ENCODE measurements at regions not wholly inside any gene's neighbourhood (a gene's known extent, or its start where the extent isn't known, plus 50 kb on each side); places are given as distances from the start of the nearest gene placed in this dataset.
"Not testable (repeated sequence)": the region's sequence is repeated elsewhere in the genome, so short reads cannot be mapped to it uniquely, and the experiment has no call there.

DNA sequence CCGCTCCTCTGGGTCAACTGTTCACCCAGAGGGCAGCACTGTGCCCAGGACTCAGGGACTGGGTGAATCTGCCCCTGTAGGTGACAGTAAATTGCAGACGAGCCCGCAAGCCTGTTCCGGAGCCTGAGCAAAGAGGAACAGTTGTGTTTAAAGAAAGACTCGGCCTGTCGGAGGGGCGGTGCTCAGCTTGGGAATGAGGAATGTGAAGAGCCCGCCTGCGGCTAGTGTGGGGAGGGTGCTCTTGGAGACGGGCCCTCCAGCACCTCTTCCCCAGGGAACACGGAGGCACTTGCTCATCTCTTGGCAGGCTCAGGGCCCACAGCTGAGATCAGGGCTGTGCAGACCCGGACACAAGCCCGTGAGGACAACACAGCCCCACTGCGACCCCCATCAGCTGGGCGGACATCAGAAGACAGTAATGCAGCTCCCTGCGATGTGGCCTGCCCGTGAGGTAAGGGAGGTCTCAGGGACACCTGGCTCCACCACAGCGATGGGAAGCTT is 299.0 kb downstream of the NDUFA10 start:
- DNase-seq (ENCODE audit: low read depth): no peak

DNA sequence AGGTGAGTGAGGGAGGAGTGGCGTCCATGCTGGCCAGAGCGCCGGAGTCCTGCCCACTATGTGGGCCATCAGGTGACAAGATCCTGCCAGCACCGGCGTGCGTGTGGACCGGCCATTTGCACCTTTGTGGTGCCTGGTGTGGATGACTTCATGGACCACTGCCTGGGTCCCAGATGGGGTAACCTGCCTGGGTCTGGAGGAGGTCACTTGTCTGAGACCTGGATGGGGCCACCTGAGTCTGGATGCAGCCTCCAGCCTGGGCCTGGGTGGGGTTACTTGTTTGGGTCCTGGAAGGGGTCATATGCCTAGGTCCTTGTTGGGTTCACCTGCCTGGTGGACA is 299.6 kb downstream of the NDUFA10 start:
- no peak for DNase-seq (ENCODE audit: low read depth)

DNA sequence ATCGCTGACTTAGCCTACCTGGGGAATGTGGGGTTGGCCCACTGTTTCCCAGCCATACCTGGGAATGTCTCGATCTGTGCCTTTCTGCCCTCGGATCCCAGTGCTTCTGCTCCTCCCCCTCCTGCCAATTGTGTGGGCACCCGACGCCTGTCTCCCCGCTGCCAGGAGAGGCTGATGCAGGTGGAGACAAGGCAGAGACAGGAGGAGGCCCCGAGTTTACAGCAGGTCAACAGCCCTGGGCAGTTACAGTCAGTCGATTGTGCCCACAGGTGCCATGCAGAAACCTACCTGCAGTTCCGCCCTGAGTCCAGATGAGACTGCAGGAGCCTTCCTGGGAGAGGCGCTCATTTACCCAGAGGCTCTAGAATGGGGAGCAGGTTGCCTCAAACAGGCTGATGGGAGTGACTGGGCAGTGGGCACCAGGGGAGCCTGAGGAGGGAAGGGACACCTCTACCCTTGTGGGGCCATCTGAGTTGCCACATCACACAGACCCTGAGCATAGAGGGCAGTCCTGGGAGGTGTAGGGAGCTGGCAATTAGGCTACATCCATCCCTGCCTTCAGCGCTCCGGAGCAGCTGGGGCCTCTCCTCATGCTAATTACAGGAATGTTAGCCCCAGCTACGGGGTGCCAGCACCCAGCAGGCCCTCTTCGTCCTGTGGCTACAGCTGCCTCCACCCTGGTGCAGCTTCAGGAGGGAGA is 300.1 kb downstream of the NDUFA10 start:
- no peak for DNase-seq (ENCODE audit: low read depth)

DNA sequence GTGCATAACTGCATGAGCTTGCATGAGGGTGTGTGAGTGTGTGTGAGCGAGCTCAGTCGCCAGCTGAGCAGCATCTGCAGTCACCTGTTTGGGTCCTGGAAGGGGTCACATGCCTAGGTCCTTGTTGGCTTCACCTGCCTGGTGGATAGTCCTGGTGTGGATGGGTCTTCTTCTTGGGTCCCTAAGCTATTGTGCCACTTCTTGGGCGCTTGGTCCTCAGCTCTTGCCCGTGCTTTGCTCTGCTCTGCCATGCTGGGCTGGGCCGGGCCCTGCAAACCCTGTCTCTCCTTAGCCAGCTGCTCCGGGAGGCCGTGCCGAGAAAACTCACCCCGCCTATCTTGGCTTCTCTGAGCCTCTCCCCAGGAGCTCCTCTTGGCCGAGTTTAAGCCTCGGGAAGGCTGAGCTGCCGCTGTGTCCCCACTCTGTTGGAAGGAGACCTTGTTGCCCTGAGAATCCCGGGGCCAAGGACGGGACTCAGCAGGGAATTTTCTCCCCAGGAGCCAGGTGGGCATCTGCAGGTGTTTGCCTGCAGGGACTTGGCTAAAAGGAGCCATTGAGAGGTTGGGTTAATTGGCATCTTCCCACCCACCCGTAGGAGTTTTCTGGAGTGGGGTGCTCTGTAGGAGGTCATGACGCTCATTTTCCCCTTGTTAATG is 300.8 kb downstream of the NDUFA10 start:
- DNase-seq (ENCODE audit: low read depth): no peak

DNA sequence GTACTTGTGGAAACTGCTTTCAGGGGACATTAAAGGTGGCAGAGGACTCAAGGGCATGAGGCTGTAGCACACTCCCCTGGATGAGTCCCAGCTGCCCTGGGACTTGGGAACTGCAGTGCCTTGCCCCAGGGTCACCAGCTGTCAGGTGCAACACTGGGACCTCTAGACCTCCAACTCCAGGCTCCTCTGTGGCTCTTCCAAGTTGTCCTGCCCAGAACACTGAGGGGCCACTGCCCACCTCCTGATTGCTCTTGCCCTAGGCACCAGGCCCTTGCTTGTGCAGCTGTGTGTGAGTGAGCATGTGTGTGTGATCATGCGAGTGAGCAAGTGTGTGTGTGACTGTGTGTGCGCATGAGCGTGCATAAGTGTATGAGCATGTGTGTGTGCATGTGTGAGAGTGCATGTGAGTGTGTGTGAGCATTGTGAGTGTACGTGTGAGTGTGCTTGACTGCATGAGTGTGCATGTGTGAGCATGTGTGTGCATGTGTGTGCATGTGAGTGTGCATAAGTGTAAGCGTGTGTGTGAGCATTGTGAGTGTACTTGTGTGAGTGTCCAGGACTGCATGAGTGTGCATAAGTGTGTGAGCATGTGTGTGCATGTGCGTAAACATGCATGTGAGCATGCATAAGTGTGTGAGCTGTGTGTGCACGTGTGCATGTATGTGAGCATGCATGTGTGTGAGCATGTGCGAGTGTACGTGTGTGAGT is 301.5 kb downstream of the NDUFA10 start:
- no peak for DNase-seq (ENCODE audit: low read depth)

DNA sequence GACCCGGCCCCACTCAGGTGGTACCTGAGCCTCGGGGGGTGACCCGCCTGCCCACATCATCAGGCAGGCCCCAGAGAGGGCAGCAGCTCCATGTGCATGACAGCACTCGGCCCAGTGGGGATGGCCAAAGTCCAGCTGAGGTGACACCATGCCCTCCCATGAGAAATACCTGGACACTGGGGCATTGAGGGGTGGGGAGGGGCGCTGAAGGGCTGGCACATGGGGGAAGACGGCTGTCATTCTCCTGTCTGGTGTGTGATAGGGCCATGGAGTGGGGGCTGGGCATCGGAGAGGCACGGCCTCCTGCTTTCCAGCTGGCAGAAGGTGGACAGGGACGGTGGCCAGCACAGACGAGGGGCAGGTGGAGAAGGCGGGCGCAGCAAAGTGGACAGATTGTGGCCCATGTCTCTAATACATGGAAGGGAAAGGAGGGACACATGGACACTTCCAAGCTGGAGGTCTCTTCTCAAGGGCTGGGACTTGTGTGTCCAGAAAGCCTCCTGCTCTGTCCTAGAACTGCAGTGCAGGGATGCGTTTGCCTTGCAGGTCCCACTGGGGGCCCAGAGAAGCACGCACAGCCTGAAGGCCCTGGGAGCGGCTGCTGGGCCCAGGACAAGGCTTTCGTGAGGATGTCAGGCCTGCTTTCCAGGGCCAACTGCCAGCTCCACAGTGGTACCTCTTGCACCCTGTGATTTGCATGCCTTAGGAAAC is 302.2 kb downstream of the NDUFA10 start:
- no peak for DNase-seq (ENCODE audit: low read depth)

DNA sequence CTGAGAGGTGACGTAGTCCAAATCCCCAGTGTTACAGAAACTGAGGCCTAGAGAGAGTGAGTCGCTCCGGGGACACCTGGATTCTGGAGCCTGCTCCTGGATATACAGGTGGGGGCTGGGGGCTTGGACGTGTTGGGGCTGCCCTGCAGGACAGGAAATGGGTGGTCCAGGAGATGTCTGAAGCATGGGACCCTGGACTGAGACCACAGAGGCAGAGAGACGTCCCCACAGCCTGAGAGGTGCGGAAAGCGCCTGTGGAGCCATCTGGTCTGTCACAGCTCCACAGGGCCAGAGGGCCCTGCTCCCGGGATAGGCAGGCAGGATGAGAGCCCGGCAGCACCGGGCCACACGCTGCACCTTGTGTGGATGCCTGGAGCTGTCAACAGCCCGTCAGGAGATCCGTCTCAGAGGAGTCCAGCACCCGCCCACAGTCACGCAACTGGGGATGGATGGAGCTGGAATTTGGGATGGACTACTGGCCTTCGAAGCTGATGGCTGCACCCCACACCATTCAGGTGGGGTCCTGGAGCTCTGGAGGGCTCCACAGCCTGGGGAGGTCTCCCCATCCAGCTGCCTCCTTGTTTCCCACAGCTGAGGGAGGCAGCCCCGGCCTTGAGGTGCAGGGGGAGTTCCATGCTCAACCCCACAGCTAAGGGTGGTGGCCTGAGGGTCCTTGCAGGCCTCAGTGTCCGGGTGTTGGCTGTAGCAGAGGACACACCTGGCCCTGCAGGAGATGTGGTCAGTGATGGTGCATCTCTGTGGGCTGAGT is 303.0 kb downstream of the NDUFA10 start:
- no peak for DNase-seq (ENCODE audit: low read depth)

DNA sequence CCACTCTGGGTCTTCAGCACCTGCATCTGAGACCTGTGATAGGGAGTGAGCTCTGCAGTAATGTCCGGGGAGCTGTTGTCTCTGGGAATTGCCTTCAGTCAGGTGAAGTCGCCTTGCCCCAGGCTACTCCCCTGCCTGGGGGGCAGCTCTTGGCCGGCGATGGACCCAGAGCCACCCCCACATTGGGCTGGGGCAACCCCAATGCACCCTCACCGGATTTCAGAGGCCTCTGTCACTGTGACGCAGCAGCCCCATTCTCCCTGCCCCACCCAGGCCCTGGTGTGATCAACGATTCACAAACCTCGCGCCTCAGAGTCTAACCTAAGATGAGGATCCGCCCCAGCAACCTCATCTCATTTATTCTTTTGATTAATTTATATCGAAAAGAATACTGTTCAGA is 303.6 kb downstream of the NDUFA10 start:
- no peak for DNase-seq (ENCODE audit: low read depth)

DNA sequence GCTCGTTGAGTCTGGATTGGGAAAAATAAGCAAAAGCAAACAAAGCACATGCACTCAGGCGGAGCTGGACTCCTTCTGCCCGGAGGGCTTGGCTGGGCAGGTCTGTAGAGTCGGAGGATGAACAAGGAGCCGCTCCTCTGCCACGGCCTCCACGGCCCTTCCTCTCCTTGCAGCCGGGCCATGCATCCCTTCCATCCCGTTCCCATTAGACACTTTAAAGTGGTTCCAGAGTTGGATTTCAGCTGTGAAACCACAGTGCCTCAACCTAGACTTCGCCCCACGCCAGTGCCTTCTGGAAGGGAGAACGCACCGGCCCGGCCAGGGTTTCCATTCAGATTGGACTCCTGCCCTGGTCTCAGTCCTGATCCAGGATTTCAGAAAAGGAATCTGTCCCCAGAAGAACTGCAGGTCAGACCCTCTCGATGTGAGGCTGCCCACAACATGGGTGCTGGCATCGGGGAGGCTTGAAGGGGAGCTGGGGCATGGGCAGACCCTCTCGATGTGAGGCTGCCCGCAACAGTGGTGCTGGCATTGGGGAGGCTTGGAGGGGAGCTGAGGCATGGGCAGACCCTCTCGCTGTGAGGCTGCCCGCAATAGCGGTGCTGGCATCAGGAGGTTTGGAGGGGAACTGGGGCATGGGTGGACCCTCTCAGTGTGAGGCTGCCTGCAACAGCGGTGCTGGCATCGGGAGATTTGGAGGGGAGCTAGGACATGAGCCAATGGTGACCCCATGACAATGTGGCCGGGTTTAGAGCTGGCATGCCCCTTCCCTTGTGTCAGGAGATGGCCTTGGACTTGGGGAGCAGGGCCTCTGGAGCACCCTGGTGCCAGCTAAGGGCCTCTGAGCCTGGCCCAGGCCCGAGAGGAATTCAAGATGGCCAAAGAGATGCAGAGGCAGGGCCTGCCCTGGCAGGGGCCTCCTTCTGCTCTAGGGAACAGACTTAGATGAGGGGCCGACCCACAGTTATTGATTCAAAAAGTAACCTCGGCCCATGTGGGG is 304.5 kb downstream of the NDUFA10 start:
- no peak for DNase-seq (ENCODE audit: low read depth)

DNA sequence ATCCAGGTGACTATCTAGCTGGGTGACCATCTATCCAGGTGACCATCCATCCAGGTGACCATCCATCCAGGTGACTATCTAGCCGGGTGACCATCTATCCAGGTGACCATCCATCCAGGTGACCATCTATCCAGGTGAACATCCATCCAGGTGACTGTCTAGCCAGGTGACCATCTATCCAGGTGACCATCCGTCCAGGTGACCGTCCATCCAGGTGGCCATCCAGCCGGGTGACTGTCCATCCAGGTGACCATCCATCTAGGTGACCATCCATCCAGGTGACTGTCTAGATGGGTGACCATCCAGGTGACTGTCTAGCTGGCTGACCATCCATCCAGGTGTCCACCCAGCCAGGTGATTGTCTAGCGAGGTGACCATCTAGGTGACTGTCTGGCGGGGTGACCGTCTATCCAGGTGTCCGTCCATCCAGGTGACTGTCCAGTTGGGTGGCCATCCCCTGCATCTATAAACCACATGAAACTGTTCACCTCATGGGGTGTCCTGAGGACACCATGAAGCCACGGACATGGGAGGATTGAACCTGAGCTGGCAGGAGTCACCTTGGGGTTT is 305.3 kb downstream of the NDUFA10 start:
- DNase-seq (ENCODE audit: low read depth): no peak

DNA sequence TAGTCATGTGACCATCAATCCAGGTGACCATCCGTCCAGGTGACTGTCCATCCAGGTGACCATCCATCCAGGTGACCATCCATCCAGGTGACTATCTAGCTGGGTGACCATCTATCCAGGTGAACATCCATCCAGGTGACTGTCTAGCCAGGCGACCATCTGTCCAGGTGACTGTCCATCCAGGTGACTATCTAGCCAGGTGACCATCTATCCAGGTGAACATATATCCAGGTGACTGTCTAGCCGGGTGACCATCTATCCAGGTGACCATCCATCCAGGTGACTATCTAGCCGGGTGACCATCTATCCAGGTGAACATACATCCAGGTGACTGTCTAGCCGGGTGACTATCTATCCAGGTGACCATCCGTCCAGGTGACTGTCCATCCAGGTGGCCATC is 306.2 kb downstream of the NDUFA10 start:
- DNase-seq (ENCODE audit: low read depth): not testable (repeated sequence)

DNA sequence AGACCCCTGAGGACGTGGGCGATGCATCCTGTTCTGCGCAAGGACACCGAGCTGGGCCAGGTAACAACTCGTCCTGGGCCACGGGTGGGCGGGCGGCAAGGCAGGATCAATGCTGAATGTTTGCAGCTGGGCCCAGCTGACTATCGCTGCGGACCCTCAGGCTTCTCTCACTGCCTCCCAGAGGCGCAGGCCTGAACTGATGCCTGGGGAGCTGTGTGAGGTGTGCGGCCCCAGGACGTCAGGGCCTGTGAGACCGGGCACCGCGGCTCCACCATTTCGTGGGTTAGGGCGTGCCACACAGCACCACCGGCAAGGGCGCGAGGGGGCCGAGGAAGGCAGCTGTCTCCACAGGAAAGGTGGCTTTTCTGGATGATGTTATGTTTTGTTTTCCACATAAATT is 307.4 kb downstream of the NDUFA10 start:
- DNase-seq (ENCODE audit: low read depth): no peak

DNA sequence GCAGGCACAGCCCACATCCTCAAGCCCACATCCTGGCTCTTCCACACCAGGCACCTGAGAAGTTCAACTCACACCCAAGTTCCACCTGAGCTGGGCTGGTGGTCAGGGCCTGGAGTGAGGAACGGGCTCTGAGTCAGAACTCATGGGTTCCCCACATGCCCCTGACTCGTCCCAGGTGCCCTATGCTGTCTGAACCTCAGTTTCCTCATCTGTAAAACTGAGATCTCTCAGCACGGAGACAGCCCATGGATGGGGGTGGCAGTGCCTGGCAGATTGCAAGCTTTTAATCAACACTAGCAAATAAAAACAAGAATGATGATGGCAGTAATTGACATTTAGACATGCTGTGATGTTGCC is 307.8 kb downstream of the NDUFA10 start:
- no peak for DNase-seq (ENCODE audit: low read depth)

DNA sequence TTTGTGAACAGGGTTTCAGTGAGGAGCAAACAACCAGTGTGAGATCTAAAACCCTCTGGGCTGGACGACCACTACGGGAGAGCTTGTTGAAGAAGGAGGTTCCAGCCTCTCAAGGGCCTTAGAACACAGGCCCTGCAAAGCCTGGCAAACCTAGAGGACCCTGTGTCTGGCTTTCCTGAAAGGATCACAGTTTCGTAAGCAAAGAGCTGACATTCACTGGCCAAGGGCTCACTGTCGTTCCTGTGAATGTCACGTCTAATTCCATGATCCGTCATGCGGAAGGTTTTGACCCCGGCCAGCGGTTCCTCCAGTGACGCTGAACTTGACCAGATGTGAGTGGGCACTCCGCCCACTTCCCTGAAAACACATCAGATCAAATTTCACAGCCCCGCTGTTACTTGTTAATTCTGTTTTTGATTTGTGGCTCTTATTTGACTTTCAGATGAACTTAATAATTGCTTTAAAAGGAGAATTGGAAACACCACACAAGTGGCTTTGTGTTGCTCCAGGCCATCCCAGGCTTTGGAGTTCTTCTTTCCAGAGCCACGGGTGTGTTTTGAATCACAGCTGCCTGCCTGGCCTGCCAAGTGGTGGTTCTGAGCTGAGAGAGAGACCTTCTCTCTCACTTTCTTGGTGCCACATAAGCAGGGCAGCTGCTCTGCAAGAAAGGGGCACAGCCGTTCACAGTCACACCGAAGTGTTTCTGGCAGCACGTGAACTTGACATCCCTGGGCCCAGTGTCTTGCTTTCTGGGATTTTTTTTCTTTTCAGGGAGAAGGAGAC is 308.4 kb downstream of the NDUFA10 start:
- no peak for DNase-seq (ENCODE audit: low read depth)

DNA sequence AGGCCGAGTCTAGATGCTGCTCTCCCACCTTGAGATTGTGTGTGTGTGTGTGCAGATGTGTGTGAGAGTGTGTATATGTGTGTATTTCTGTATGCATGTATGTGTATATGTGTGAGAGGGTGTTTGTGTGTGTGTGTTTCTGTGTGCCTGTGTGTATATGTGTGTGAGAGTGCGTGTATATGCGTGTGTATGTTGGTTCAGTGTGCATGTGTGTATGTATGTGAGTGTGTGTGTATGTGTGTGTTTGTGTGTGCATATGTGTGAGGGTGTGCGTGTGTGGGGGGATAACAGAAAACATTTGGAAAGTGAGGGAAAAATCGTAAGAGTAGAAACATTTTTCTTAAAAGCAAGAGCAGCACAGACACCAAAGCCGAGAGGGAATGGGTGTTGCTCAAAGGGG is 309.1 kb downstream of the NDUFA10 start:
- DNase-seq (ENCODE audit: low read depth): no peak

DNA sequence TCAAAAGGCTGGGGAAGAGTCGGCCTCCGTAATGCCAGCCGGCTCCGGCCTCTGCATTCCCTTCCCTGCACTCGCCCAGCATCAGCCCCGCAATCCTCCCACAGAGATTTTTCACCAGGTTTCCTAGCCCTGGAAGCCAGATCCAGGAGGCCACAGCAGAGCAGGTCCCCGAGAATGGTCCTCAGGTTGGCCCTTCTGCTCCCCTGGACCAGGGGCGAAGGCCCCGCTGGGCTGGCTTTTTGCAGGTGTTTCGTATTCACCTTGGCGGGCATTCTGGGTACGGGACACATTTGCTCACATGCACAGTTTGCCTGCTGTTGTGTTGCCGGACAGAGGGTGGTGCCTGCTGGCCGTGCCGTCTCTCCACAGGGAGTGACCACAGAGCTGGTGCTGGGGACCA is 309.5 kb downstream of the NDUFA10 start:
- DNase-seq (ENCODE audit: low read depth): no peak

DNA sequence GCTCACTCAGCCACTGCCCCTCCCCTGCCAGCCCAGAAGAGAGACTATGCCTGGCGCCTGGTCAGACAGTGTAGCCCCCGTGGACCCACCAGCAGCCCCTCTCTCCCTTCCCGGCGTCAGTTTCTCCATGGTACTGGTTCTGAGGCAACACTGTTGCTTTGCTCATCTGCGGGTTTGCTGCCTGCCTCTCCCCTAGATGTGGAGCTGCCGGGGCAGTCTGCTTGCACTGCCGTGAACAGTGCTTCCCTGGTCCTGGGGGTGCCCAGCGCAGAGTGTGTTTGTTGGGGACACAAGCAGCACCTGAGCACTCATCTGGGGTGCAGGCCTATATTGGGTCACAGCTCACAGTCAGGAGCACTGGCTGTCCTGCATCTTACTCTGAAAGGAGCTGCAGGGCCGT is 309.9 kb downstream of the NDUFA10 start:
- DNase-seq (ENCODE audit: low read depth): no peak

DNA sequence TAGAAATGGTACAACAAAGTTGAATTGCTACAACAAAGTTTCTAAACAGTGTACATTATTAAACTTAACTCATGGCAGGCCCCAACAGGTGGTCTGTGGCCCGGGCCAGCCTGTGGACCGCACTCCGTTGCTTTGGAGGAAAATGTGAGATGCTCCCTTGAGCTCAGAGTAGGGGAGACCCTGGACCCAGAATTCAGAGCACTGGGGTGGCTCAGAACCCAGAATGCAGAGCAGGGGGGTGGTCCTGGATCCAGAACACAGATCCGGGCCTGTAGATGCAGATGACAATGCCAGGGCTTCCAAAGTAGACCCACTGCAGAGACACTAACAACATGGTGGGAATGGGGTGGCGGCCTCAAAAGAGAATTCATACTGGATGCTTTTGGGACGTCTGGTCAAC is 311.0 kb downstream of the NDUFA10 start:
- no peak for DNase-seq (ENCODE audit: low read depth)

DNA sequence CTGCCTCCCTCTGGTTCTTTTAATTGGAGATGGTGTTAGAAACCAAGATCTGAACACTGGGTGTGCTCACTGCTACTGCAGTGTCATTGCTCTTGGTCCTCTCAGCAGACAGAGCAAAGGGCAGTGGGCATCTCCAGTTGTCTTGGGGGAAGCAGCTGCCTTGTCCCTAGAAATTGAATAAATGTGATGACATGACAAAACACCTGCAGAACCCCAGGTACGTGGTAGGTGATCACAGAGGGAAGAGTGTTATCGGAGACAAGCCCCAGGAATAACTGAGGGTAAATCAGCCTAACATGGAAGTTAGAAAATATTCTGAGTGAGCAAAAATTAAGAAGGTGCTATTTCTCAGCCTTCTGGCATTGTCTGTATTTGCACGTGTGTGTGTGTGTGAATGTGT is 311.9 kb upstream of the HDAC4 start:
- DNase-seq (ENCODE audit: low read depth): no peak
